GM23248 (cell line): ENCODE measurements at regions not wholly inside any gene's neighbourhood (a gene's known extent, or its start where the extent isn't known, plus 50 kb on each side); places are given as distances from the start of the nearest gene placed in this dataset.
"Not testable (repeated sequence)": the region's sequence is repeated elsewhere in the genome, so short reads cannot be mapped to it uniquely, and the experiment has no call there.

Experiments used
- DNase-seq: peaks from one replicate; pipeline ENCODE4 v3.0.0-alpha.2; 2015
- H2AFZ ChIP-seq: fragments of 200-600 bp; sonication (generic); 2 replicates; pipeline ENCODE4 v1.6.1; 2016; ENCODE audit warnings: antibody characterized with exemption
- H3F3A ChIP-seq: fragments of 200-600 bp; sonication (generic); 2 replicates; pipeline ENCODE4 v1.6.1; 2016; ENCODE audit warnings: mild to moderate bottlenecking, antibody characterized with exemption, mixed run types; ENCODE audit not compliant: insufficient read depth
- H3K27ac ChIP-seq: fragments of 200-600 bp; sonication (generic); 2 replicates; pipeline ENCODE4 v1.5.1; 2016; ENCODE audit warnings: mild to moderate bottlenecking
- H3K27me3 ChIP-seq: fragments of 200-600 bp; sonication (generic); replicated peaks from 2 replicates; pipeline ENCODE4 v1.6.1; 2016; ENCODE audit warnings: mild to moderate bottlenecking; ENCODE audit not compliant: insufficient read depth
- H3K36me3 ChIP-seq: fragments of 200-600 bp; sonication (generic); 2 replicates; pipeline ENCODE4 v1.6.1; 2016; ENCODE audit warnings: low read depth, mild to moderate bottlenecking
- H3K4me1 ChIP-seq: fragments of 200-600 bp; sonication (generic); 2 replicates; pipeline ENCODE4 v1.6.1; 2016; ENCODE audit warnings: mild to moderate bottlenecking; ENCODE audit not compliant: insufficient read depth
- H3K4me2 ChIP-seq: fragments of 200-600 bp; sonication (generic); one replicate; pipeline ENCODE4 v1.6.1; 2016; ENCODE audit warnings: mild to moderate bottlenecking; ENCODE audit not compliant: unreplicated experiment
- H3K4me3 ChIP-seq: fragments of 200-600 bp; sonication (generic); 2 replicates; pipeline ENCODE4 v1.5.1; 2016; ENCODE audit warnings: mild to moderate bottlenecking
- H3K79me2 ChIP-seq: fragments of 200-600 bp; sonication (generic); 2 replicates; pipeline ENCODE4 v1.6.1; 2016; ENCODE audit warnings: mild to moderate bottlenecking; ENCODE audit not compliant: insufficient read depth
- H3K9ac ChIP-seq: fragments of 200-600 bp; sonication (generic); 2 replicates; pipeline ENCODE4 v1.6.1; 2016; ENCODE audit warnings: mild to moderate bottlenecking
- H3K9me2 ChIP-seq: fragments of 200-600 bp; sonication (generic); 2 replicates; pipeline ENCODE4 v1.6.1; 2016; ENCODE audit warnings: mixed run types, mild to moderate bottlenecking, moderate library complexity; ENCODE audit not compliant: insufficient read depth
- H3K9me3 ChIP-seq: fragments of 200-600 bp; sonication (generic); one replicate; pipeline ENCODE4 v1.6.1; 2017; ENCODE audit warnings: low read depth
- H4K20me1 ChIP-seq: fragments of 200-600 bp; sonication (generic); 2 replicates; pipeline ENCODE4 v1.6.0; 2016; ENCODE audit not compliant: insufficient read depth
- EZH2 ChIP-seq: fragments of 200-600 bp; sonication (generic); IDR thresholded peaks from 2 replicates; pipeline ENCODE4 v1.6.1; 2018; ENCODE audit warnings: antibody characterized with exemption, mild to moderate bottlenecking; ENCODE audit not compliant: insufficient read depth, poor library complexity, severe bottlenecking
- EZH2phosphoT487 ChIP-seq: fragments of 200-600 bp; sonication (generic); IDR thresholded peaks from 2 replicates; pipeline ENCODE4 v1.6.1; 2018; ENCODE audit warnings: antibody characterized with exemption, moderate library complexity, mild to moderate bottlenecking, low read depth; ENCODE audit not compliant: insufficient read depth
- WGBS, 2 experiments: methylation state at CpG; one replicate each; pipeline ENCODE4 v1.1.6; 2015 to 2017; ENCODE audit warnings: low lambda C conversion rate in 2 of 2, low coverage in 1 of 2; ENCODE audit errors: missing lambda C conversion rate in 2 of 2; 5-methylcytosine and 5-hydroxymethylcytosine counted together
- in situ Hi-C: fragments of 300-500 bp; cut with MboI; formaldehyde crosslinking; loops from 2 replicates; pipeline ENCODE4 v1.15.0; 2020

GRCh38 chr11:81301166-81301830, 1432.4 kb downstream of the FAM181B start:
- Histone ChIP-seq H3K79me2 (no peaks in the 10 kb centered on the region), H3K9me2 (no peaks in the 10 kb centered on the region), H3K4me3 (no peak overlapping the region), H3K36me3 (no peaks in the 10 kb centered on the region), H2AFZ (no peak overlapping the region), H4K20me1 (no peaks in the 10 kb centered on the region), H3K9me3 (no peaks in the 10 kb centered on the region), H3K4me2 (no peak overlapping the region), H3K27ac (no peak overlapping the region), H3F3A (no peaks in the 10 kb centered on the region), H3K4me1 (no peaks in the 10 kb centered on the region), H3K9ac (no peak overlapping the region), H3K27me3 (no peaks in the 10 kb centered on the region)
- in situ Hi-C loops = no loop called here
- no peak for TF ChIP-seq EZH2
- no peak for TF ChIP-seq EZH2phosphoT487
- WGBS, 2 experiments = 17 to 21% methylated on average over 6 of the region's 6 CpGs
- no peak for DNase-seq

GRCh38 chr11:81286959-81287358, 1446.7 kb downstream of the FAM181B start:
- H3K9me2 ChIP-seq = no peaks in the 10 kb centered on the region
- H4K20me1 ChIP-seq = no peaks in the 10 kb centered on the region
- H3K36me3 ChIP-seq = no peaks in the 10 kb centered on the region
- no peak overlapping the region for H3K4me3 ChIP-seq
- no peaks in the 10 kb centered on the region for H3K79me2 ChIP-seq
- no peak for TF ChIP-seq EZH2phosphoT487
- no peak for TF ChIP-seq EZH2
- in situ Hi-C loops = no loop called here
- H2AFZ ChIP-seq = no peak overlapping the region
- H3K9me3 ChIP-seq = no peaks in the 10 kb centered on the region
- no peak overlapping the region for H3K9ac ChIP-seq
- no peak overlapping the region for H3K4me2 ChIP-seq
- DNase-seq = no peak
- H3F3A ChIP-seq = no peaks in the 10 kb centered on the region
- H3K27ac ChIP-seq = no peak overlapping the region
- WGBS, 2 experiments = 20 to 25% methylated on average over 5 of the region's 5 CpGs
- no peaks in the 10 kb centered on the region for H3K27me3 ChIP-seq
- H3K4me1 ChIP-seq = no peaks in the 10 kb centered on the region

- Histone ChIP-seq H3K79me2 (no peaks in the 10 kb centered on the region), H3K4me2 (no peak overlapping the region), H3K36me3 (no peaks in the 10 kb centered on the region), H3K9me3 (no peaks in the 10 kb centered on the region), H3K4me1 (no peaks in the 10 kb centered on the region), H3K9me2 (no peaks in the 10 kb centered on the region), H3K4me3 (no peak overlapping the region), H3F3A (no peaks in the 10 kb centered on the region), H4K20me1 (no peaks in the 10 kb centered on the region), H2AFZ (no peak overlapping the region), H3K27me3 (no peaks in the 10 kb centered on the region), H3K9ac (no peak overlapping the region), H3K27ac (no peak overlapping the region)
- TF ChIP-seq EZH2phosphoT487 (no peak), EZH2 (no peak)
- in situ Hi-C loops = no loop called here
- DNase-seq = no peak
Observed at GRCh38 chr11:81286550-81286949, 1447.1 kb downstream of the FAM181B start.

GRCh38 chr11:81280228-81280627, 1453.4 kb downstream of the FAM181B start:
- H3K9me2 ChIP-seq, H3K36me3 ChIP-seq, H3F3A ChIP-seq, H3K27ac ChIP-seq, H3K27me3 ChIP-seq, H3K79me2 ChIP-seq, H3K9ac ChIP-seq, in situ Hi-C loops, H3K4me2 ChIP-seq, H2AFZ ChIP-seq, H3K4me1 ChIP-seq, H4K20me1 ChIP-seq, H3K9me3 ChIP-seq, DNase-seq, H3K4me3 ChIP-seq: not testable (repeated sequence)
- WGBS, 2 experiments = 0 to 8% methylated on average over 1 of the region's 1 CpG

GRCh38 chr11:81278991-81279390, 1454.7 kb downstream of the FAM181B start:
- Histone ChIP-seq H3K27me3 (no peaks in the 10 kb centered on the region), H4K20me1 (no peaks in the 10 kb centered on the region), H2AFZ (no peak overlapping the region), H3K4me1 (no peaks in the 10 kb centered on the region), H3K4me3 (no peak overlapping the region), H3K36me3 (no peaks in the 10 kb centered on the region), H3F3A (no peaks in the 10 kb centered on the region), H3K27ac (no peak overlapping the region), H3K9me2 (no peaks in the 10 kb centered on the region), H3K9ac (no peak overlapping the region), H3K9me3 (no peaks in the 10 kb centered on the region), H3K79me2 (no peaks in the 10 kb centered on the region), H3K4me2 (no peak overlapping the region)
- no peak for DNase-seq
- TF ChIP-seq EZH2 = no peak
- TF ChIP-seq EZH2phosphoT487 = no peak
- 1 to 2% methylated on average over 5 of the region's 5 CpGs for WGBS, 2 experiments
- in situ Hi-C loops = no loop called here
